Left ventricle myocardium inferior (tissue), 1 donor: ENCODE measurements at regions not wholly inside any gene's neighbourhood (a gene's known extent, or its start where the extent isn't known, plus 50 kb on each side); places are given as distances from the start of the nearest gene placed in this dataset.

Experiments
- DNase-seq: peaks from one replicate; pipeline ENCODE4 v3.0.0-alpha.2; 2020
- H3K27ac ChIP-seq: fragments of 200-600 bp; replicated peaks from 2 replicates; pipeline ENCODE4 v1.8.0; 2021
- H3K27me3 ChIP-seq: fragments of 200-600 bp; 2 replicates; pipeline ENCODE4 v1.8.0; 2021; ENCODE audit warnings: low read depth
- H3K36me3 ChIP-seq: fragments of 200-600 bp; 2 replicates; pipeline ENCODE4 v1.8.0; 2021
- H3K4me1 ChIP-seq: fragments of 200-600 bp; 2 replicates; pipeline ENCODE4 v1.8.0; 2021
- H3K4me3 ChIP-seq: fragments of 200-600 bp; 2 replicates; pipeline ENCODE4 v1.8.0; 2021; ENCODE audit warnings: mild to moderate bottlenecking, moderate library complexity
- H3K9me3 ChIP-seq: fragments of 200-600 bp; replicated peaks from 2 replicates; pipeline ENCODE4 v1.8.0; 2021
- intact Hi-C: fragments of 100-400 bp; cut with micrococcal nuclease; formaldehyde crosslinking; loops from one replicate; pipeline ENCODE4 v1.11.0; 2022
- TF ChIP-seq, protein P1 (sequence below): fragments of 200-600 bp; IDR thresholded peaks from 2 replicates; pipeline ENCODE4 v1.8.0; 2021; ENCODE audit warnings: antibody characterized with exemption, mild to moderate bottlenecking, borderline replicate concordance
- donor health status: DM: no; HTN: yes; CAD: no; lungs with severe emphysema.

DNA sequence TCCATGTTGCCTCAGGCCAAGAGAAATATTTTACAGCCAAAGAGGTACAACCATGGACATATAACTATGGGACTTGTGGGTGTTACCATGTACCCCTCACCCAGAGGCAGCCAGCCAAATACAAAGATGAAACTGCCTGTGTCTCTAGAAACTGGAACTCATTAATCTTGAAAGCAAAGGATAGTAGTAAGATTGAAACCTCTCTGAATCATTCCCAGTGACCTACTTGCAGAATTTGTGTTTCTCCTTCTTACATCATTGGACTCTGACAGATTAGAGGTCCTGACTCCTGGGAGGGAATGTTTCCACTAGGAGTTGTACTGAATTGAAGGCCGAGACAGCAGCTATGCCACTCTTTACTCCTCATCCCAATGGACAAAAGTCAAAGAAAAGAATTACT lies 257.4 kb upstream of the UBASH3B start:
- Histone ChIP-seq H3K4me3 (no peak overlapping the region), H3K27me3 (no peaks in the 10 kb centered on the region), H3K36me3 (no peaks in the 10 kb centered on the region), H3K9me3 (no peaks in the 10 kb centered on the region), H3K27ac (peak overlapping the region; percentile 0), H3K4me1 (peaks cover under 1% of the 10 kb centered on the region)
- intact Hi-C loops: no loop called here
- TF ChIP-seq, protein P1, sequence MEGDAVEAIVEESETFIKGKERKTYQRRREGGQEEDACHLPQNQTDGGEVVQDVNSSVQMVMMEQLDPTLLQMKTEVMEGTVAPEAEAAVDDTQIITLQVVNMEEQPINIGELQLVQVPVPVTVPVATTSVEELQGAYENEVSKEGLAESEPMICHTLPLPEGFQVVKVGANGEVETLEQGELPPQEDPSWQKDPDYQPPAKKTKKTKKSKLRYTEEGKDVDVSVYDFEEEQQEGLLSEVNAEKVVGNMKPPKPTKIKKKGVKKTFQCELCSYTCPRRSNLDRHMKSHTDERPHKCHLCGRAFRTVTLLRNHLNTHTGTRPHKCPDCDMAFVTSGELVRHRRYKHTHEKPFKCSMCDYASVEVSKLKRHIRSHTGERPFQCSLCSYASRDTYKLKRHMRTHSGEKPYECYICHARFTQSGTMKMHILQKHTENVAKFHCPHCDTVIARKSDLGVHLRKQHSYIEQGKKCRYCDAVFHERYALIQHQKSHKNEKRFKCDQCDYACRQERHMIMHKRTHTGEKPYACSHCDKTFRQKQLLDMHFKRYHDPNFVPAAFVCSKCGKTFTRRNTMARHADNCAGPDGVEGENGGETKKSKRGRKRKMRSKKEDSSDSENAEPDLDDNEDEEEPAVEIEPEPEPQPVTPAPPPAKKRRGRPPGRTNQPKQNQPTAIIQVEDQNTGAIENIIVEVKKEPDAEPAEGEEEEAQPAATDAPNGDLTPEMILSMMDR: no peak
- no peak for DNase-seq

DNA sequence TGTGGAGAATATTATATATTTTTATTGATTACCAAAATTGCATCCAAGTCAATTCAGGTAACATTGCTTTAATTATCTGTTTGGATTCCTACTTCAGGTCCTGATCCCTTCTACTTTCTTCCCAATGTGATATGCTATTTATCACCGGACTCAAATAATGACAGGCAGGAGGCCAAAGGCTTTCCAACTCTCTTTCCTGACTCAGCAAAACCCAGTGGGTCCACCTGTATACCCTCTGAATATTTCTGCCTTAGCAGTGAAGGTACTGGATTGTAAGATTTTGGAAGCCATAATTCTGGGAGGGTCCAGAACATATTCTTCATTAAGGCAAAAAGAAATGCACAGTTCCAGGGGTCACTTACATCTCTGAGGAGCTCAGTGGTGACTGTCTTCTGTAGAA lies 260.2 kb upstream of the UBASH3B start:
- intact Hi-C loops: no loop called here
- Histone ChIP-seq H3K4me3 (no peak overlapping the region), H3K36me3 (no peaks in the 10 kb centered on the region), H3K27me3 (no peaks in the 10 kb centered on the region), H3K9me3 (peaks cover 3% of the 10 kb centered on the region), H3K27ac (no peak overlapping the region), H3K4me1 (peaks cover 10% of the 10 kb centered on the region)
- TF ChIP-seq, protein P1: no peak
- DNase-seq: no peak

DNA sequence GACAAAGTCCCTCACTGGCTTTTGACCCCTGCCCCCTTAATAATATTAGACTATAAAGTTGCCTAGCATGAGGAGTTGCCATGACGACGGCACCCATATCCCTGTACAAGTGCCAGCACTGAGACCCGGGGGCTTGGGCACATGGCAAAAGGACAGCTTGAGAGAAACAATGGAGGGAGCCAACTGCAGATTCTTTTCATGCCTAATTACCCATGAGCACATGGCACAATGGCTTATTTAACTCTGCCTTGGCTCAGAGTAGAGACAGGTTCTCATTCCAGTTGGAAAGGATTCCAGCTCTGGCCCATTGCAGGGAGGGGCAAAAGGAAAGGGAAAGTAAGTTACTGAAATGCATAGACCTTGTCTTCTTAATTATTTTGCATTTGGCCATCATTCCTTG lies 261.2 kb upstream of the UBASH3B start:
- peak overlapping the region; percentile 58 for H3K27ac ChIP-seq
- H3K4me1 ChIP-seq: peaks cover 10% of the 10 kb centered on the region
- TF ChIP-seq, protein P1: no peak
- peaks cover 10% of the 10 kb centered on the region for H3K9me3 ChIP-seq
- intact Hi-C loops: no loop called here
- no peaks in the 10 kb centered on the region for H3K36me3 ChIP-seq
- no peaks in the 10 kb centered on the region for H3K27me3 ChIP-seq
- H3K4me3 ChIP-seq: no peak overlapping the region
- DNase-seq: no peak

DNA sequence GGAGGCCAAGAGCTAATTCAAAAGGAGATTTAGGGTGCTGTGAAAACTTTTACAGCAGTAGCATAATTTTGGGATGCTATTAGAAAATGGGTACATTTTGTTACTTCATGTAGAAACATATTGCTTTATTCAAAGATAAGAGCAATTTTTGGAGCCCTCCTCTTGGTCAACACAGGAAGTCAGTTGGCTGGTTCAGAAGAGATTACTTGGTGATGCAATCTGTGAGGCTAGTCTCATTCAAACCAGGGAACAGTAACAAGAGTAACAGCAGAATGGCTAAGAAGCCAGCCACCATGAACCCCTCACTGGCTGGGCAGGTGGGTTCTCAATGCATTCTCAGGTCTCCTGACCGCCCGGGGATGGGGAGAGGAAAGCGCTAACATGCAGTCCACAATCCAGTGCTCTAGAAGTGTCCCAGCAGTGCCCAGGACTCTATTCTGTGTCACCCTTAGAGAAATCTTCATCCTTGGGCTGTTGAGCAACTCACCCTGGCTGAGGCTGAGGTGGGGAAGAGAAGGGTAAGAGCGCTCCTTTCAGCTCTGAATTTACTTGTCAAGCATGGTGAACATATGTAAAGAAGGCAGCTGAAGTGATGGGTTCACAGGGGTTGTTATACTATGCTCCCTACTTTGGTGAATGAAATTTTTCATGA lies 262.2 kb upstream of the UBASH3B start:
- Histone ChIP-seq H3K9me3 (peaks cover 10% of the 10 kb centered on the region), H3K36me3 (no peaks in the 10 kb centered on the region), H3K27me3 (no peaks in the 10 kb centered on the region), H3K4me3 (no peak overlapping the region), H3K27ac (peak overlapping the region; percentile 58), H3K4me1 (peaks cover 10% of the 10 kb centered on the region)
- DNase-seq: no peak
- TF ChIP-seq, protein P1: no peak
- intact Hi-C loops: no loop called here

DNA sequence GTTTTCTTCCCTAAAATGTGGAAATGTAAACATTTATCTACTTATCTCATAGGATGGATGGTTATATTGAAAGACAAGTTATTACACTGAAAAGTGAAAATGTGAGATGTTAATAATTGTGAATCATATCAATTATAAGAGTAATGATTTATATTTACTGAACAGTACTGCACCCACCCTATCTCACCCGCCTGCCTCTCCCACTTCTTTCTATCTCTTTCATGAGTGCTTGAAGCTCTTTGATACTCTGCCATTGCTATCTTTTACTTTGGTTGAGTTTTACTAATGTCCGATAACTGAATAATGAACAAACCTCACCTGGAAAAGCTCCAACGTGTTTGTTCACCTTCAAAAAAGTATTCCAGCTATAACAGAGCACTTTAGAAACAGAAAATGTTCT lies 263.0 kb upstream of the UBASH3B start:
- Histone ChIP-seq H3K27ac (peak overlapping the region; percentile 58), H3K4me3 (no peak overlapping the region), H3K9me3 (peaks cover 10% of the 10 kb centered on the region), H3K27me3 (no peaks in the 10 kb centered on the region), H3K36me3 (no peaks in the 10 kb centered on the region), H3K4me1 (peaks cover 10% of the 10 kb centered on the region)
- no peak for DNase-seq
- TF ChIP-seq, protein P1: no peak
- intact Hi-C loops: no loop called here
